ENCODE measurements at regions not wholly inside any gene's neighbourhood (a gene's known extent, or its start where the extent isn't known, plus 50 kb on each side); places are given as distances from the start of the nearest gene placed in this dataset.
A peak's percentile ranks its signal among the peaks of the same experiment; 100 is the strongest.

GRCh38 chr4:136810626-136811025, 721.7 kb downstream of the PCDH18 start:
- Mint-ChIP-seq H3K4me1 (no peaks in the 10 kb centered on the region), H3K4me3 (no peak overlapping the region), H3K9me3 (peaks cover 4% of the 10 kb centered on the region), H3K27ac (no peak overlapping the region), H3K36me3 (ENCODE audit: low read depth) (no peaks in the 10 kb centered on the region), H3K27me3 (ENCODE audit: low read depth) (no peaks in the 10 kb centered on the region)
- no peak for TF ChIP-seq CTCF (IDR thresholded peaks at IDR 0.05; ENCODE audit: unreplicated experiment in 3 of 3)

GRCh38 chr4:136806844-136807243, 725.5 kb downstream of the PCDH18 start:
- no peaks in the 10 kb centered on the region for H3K36me3 Mint-ChIP-seq (ENCODE audit: low read depth)
- H3K27ac Mint-ChIP-seq = no peak overlapping the region
- H3K4me1 Mint-ChIP-seq = peaks cover 7% of the 10 kb centered on the region
- no peak overlapping the region for H3K4me3 Mint-ChIP-seq
- H3K9me3 Mint-ChIP-seq = peaks cover 4% of the 10 kb centered on the region
- TF ChIP-seq CTCF (IDR thresholded peaks at IDR 0.05; ENCODE audit: unreplicated experiment in 3 of 3) = no peak
- H3K27me3 Mint-ChIP-seq (ENCODE audit: low read depth) = no peaks in the 10 kb centered on the region

DNA sequence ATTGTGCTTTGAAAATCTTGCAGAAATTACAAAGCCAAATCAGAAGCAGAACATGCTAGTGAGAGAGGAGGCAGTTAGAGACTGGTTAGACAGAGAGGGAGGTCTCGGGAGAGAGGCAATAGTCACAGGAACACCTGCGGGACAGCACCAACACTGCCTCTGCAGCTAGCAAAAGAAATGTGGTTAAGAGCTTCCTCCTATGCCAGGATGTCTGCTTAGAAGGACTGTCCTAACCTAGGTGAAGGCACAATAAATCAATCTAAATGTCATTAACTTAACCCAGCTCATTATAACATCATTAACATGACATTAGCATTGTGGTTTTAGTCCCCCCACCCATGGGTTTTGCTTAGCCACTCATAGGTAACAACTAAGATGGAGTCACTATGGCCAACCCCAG, 726.7 kb downstream of the PCDH18 start:
- no peak for TF ChIP-seq CTCF (IDR thresholded peaks at IDR 0.05; ENCODE audit: unreplicated experiment in 3 of 3)
- Mint-ChIP-seq H3K27me3 (ENCODE audit: low read depth) (no peaks in the 10 kb centered on the region), H3K36me3 (ENCODE audit: low read depth) (no peaks in the 10 kb centered on the region), H3K4me3 (no peak overlapping the region), H3K4me1 (peaks cover 7% of the 10 kb centered on the region), H3K9me3 (peaks cover 4% of the 10 kb centered on the region), H3K27ac (no peak overlapping the region)

GRCh38 chr4:136803433-136803832, 728.9 kb downstream of the PCDH18 start:
- Mint-ChIP-seq H3K36me3 (ENCODE audit: low read depth) (no peaks in the 10 kb centered on the region), H3K4me1 (peaks cover 7% of the 10 kb centered on the region), H3K4me3 (no peak overlapping the region), H3K27ac (peak overlapping the region in 2 of 3 experiments; percentile 9 to 15), H3K9me3 (peaks cover 4% of the 10 kb centered on the region), H3K27me3 (ENCODE audit: low read depth) (no peaks in the 10 kb centered on the region)
- no peak for TF ChIP-seq CTCF (IDR thresholded peaks at IDR 0.05; ENCODE audit: unreplicated experiment in 3 of 3)

DNA sequence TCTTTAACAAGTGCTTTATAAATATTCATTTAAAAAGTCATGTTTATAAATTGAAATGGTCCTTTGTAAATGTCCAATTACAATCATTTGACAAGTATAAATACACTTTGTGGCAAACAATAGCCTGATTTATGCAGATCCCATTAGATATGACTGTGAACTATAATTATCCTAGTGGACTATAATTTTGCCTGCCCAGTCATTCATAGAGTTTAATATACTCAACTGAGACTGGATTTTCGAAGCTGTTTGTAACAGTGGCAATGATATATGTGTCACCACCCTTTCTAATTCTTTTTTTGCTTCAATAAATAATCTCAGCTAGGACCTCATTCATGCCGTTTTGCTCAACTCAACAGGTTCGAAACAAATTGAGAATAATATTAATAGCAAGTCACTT, 732.0 kb downstream of the PCDH18 start:
- no peaks in the 10 kb centered on the region for H3K27me3 Mint-ChIP-seq (ENCODE audit: low read depth)
- no peak for TF ChIP-seq CTCF (IDR thresholded peaks at IDR 0.05; ENCODE audit: unreplicated experiment in 3 of 3)
- peaks cover 4% of the 10 kb centered on the region for H3K9me3 Mint-ChIP-seq
- no peak overlapping the region for H3K27ac Mint-ChIP-seq
- H3K4me3 Mint-ChIP-seq = no peak overlapping the region
- H3K4me1 Mint-ChIP-seq = peaks cover 7% of the 10 kb centered on the region
- no peaks in the 10 kb centered on the region for H3K36me3 Mint-ChIP-seq (ENCODE audit: low read depth)

- no peak overlapping the region for H3K27ac Mint-ChIP-seq
- H3K27me3 Mint-ChIP-seq (ENCODE audit: low read depth) = no peaks in the 10 kb centered on the region
- H3K36me3 Mint-ChIP-seq (ENCODE audit: low read depth) = no peaks in the 10 kb centered on the region
- no peaks in the 10 kb centered on the region for H3K9me3 Mint-ChIP-seq
- TF ChIP-seq CTCF (IDR thresholded peaks at IDR 0.05; ENCODE audit: unreplicated experiment in 3 of 3) = no peak
- H3K4me1 Mint-ChIP-seq = no peaks in the 10 kb centered on the region
- H3K4me3 Mint-ChIP-seq = no peak overlapping the region
Observed at GRCh38 chr4:136796953-136797352, 735.3 kb downstream of the PCDH18 start.

All from nephron (organoid).